ENCODE measurements at regions not wholly inside any gene's neighbourhood (a gene's known extent, or its start where the extent isn't known, plus 50 kb on each side); places are given as distances from the start of the nearest gene placed in this dataset.

GRCh38 chr13:61989978-61990377 is 574.3 kb upstream of the PCDH20 start:
- Histone ChIP-seq H2AFZ (no peak overlapping the region), H3K27ac (no peak overlapping the region), H3K4me3 (ENCODE audit: low read depth, low read length) (no peak overlapping the region), H3K27me3 (ENCODE audit: control insufficient read depth, insufficient read depth, low read length) (no peaks in the 10 kb centered on the region), H3K36me3 (ENCODE audit: control insufficient read depth, insufficient read depth, low read length) (no peaks in the 10 kb centered on the region), H3K4me2 (ENCODE audit: low read length) (no peak overlapping the region), H3K79me2 (no peaks in the 10 kb centered on the region), H3K9me3 (ENCODE audit: control insufficient read depth, low read length) (peaks cover 4% of the 10 kb centered on the region), H3K9ac (no peak overlapping the region), H3K4me1 (no peaks in the 10 kb centered on the region)
- TF ChIP-seq, protein P1, sequence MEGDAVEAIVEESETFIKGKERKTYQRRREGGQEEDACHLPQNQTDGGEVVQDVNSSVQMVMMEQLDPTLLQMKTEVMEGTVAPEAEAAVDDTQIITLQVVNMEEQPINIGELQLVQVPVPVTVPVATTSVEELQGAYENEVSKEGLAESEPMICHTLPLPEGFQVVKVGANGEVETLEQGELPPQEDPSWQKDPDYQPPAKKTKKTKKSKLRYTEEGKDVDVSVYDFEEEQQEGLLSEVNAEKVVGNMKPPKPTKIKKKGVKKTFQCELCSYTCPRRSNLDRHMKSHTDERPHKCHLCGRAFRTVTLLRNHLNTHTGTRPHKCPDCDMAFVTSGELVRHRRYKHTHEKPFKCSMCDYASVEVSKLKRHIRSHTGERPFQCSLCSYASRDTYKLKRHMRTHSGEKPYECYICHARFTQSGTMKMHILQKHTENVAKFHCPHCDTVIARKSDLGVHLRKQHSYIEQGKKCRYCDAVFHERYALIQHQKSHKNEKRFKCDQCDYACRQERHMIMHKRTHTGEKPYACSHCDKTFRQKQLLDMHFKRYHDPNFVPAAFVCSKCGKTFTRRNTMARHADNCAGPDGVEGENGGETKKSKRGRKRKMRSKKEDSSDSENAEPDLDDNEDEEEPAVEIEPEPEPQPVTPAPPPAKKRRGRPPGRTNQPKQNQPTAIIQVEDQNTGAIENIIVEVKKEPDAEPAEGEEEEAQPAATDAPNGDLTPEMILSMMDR (IDR thresholded peaks at IDR 0.05) = no peak

GRCh38 chr13:61988810-61989209 is 573.2 kb upstream of the PCDH20 start:
- H3K27me3 ChIP-seq (ENCODE audit: control insufficient read depth, insufficient read depth, low read length) = no peaks in the 10 kb centered on the region
- H3K9ac ChIP-seq = no peak overlapping the region
- TF ChIP-seq, protein P1 (IDR thresholded peaks at IDR 0.05) = no peak
- no peak overlapping the region for H2AFZ ChIP-seq
- no peak overlapping the region for H3K4me2 ChIP-seq (ENCODE audit: low read length)
- no peaks in the 10 kb centered on the region for H3K4me1 ChIP-seq
- H3K36me3 ChIP-seq (ENCODE audit: control insufficient read depth, insufficient read depth, low read length) = no peaks in the 10 kb centered on the region
- H3K27ac ChIP-seq = no peak overlapping the region
- peaks cover 4% of the 10 kb centered on the region for H3K9me3 ChIP-seq (ENCODE audit: control insufficient read depth, low read length)
- no peaks in the 10 kb centered on the region for H3K79me2 ChIP-seq
- H3K4me3 ChIP-seq (ENCODE audit: low read depth, low read length) = no peak overlapping the region

DNA sequence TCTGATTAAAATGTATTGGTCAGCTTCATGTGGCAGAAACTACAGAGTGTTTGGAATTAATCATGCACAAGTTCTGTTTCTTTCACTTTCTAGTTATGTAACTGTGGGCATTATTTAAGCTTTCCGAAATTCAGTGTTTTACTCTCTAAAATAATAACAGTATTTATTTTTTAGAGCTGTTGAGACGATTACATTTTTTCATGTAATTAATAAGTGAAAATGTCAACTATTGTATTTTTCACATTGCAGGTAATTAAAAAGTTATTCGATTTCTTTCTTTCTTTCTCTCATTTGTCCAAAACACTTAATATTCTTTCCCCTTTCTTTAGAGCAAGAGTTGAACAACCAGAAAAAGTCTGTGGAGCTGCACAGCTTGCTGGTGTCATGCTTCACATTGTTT is 559.4 kb upstream of the PCDH20 start:
- H3K27ac ChIP-seq = no peak overlapping the region
- H3K9ac ChIP-seq = no peak overlapping the region
- H3K4me1 ChIP-seq = no peaks in the 10 kb centered on the region
- H3K27me3 ChIP-seq (ENCODE audit: control insufficient read depth, insufficient read depth, low read length) = no peaks in the 10 kb centered on the region
- H3K4me2 ChIP-seq (ENCODE audit: low read length) = no peak overlapping the region
- TF ChIP-seq, protein P1 (IDR thresholded peaks at IDR 0.05) = no peak
- H2AFZ ChIP-seq = no peak overlapping the region
- no peaks in the 10 kb centered on the region for H3K9me3 ChIP-seq (ENCODE audit: control insufficient read depth, low read length)
- H3K4me3 ChIP-seq (ENCODE audit: low read depth, low read length) = no peak overlapping the region
- H3K36me3 ChIP-seq (ENCODE audit: control insufficient read depth, insufficient read depth, low read length) = no peaks in the 10 kb centered on the region
- H3K79me2 ChIP-seq = no peaks in the 10 kb centered on the region

DNA sequence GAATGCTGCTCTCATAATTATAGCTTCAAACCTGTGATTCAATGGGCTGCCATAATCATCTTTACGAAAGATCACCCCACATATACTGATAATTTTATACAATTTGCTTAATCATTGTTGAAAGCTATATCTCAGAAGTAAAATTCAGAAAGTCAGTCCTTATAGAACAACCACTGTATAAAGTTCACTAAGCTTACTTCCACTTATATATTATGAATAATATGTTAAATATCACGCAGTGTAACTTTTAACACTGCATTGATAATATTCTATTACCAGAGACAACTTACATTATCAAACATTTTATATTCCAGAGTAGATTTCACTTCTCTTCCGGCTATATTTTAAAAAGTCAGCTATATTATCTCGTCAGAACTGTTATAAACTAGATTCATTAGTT is 550.1 kb upstream of the PCDH20 start:
- TF ChIP-seq, protein P1 (IDR thresholded peaks at IDR 0.05) = no peak
- H3K79me2 ChIP-seq = no peaks in the 10 kb centered on the region

DNA sequence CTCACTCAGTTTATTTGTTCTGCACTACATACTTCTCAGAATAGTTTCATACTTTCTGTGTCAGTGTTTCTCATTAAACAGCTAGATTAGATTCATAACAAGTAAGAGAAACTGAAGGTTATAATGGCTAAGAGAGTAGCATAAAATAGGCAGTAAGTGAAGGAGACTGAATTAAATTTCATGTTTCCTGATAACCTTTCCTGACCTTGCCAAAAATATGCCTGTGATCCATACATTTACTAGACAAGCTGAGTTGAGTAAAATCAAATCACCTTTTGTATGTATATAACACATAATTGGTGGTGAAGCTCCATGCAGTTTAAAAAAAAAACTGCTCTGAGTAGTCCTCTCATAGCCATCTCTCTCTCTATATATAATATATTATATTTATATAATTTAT is 545.3 kb upstream of the PCDH20 start:
- Histone ChIP-seq H3K4me1 (no peaks in the 10 kb centered on the region), H3K36me3 (ENCODE audit: control insufficient read depth, insufficient read depth, low read length) (no peaks in the 10 kb centered on the region), H3K27ac (no peak overlapping the region), H3K4me2 (ENCODE audit: low read length) (no peak overlapping the region), H2AFZ (no peak overlapping the region), H3K4me3 (ENCODE audit: low read depth, low read length) (no peak overlapping the region), H3K9me3 (ENCODE audit: control insufficient read depth, low read length) (no peaks in the 10 kb centered on the region), H3K27me3 (ENCODE audit: control insufficient read depth, insufficient read depth, low read length) (no peaks in the 10 kb centered on the region), H3K79me2 (no peaks in the 10 kb centered on the region), H3K9ac (no peak overlapping the region)
- TF ChIP-seq, protein P1 (IDR thresholded peaks at IDR 0.05) = no peak

More for the DNA sequence above, 550.1 kb upstream of the PCDH20 start:
- Histone ChIP-seq H2AFZ (no peak overlapping the region), H3K27ac (no peak overlapping the region), H3K4me2 (ENCODE audit: low read length) (no peak overlapping the region), H3K9ac (no peak overlapping the region), H3K27me3 (ENCODE audit: control insufficient read depth, insufficient read depth, low read length) (no peaks in the 10 kb centered on the region), H3K4me1 (no peaks in the 10 kb centered on the region), H3K9me3 (ENCODE audit: control insufficient read depth, low read length) (no peaks in the 10 kb centered on the region), H3K4me3 (ENCODE audit: low read depth, low read length) (no peak overlapping the region), H3K36me3 (ENCODE audit: control insufficient read depth, insufficient read depth, low read length) (no peaks in the 10 kb centered on the region)

Measured in parathyroid adenoma (tissue), 2 donors.